ENCODE measurements at regions not wholly inside any gene's neighbourhood (a gene's known extent, or its start where the extent isn't known, plus 50 kb on each side); places are given as distances from the start of the nearest gene placed in this dataset.
"Not testable (repeated sequence)": the region's sequence is repeated elsewhere in the genome, so short reads cannot be mapped to it uniquely, and the experiment has no call there.

DNA sequence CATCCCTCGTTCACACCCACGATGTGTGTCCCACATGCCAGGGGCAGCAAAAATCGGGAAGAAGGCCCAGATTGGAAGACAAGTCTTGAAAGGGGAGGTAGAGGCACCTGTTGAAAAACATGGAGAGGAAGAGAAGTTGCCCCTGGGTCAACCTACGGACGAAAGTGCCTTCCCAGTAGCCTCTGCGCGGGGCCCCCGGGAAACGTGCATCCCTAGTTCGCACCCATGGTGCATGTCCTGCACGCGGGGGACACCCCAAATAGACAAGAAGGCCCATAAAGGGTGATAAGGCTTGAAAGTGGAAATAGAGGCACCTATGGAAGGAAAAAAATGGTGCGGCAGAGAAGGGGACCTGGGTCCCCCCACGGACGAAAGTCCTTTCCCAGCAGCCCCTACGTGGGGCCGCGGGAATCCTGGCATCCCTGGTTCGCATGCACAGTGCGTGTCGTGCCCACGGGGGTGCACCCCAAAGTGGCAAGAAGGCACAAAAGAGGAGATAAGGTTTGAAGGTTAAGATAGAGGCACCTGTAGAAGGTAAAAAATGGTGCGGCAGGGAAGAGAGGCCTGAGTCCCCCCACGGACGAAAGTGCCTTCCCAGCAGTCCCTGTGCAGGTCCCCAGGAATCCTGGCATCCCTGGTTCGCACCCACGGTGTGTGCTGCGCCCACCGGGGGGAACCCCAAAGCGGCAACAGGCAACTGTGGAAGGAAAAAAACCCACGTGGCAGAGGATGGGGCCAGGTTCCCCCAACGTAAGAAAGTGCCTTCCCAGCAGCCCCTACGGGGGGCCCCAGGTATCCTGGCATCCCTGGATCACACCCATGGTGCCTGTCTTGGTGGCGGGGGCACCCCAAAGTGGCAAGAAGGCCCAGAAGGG, 278.3 kb downstream of the ALG10 start:
- H3K9ac ChIP-seq (ENCODE audit: low read length), result no peak overlapping the region
- no peak for DNase-seq (ENCODE audit: low read depth)
- H3K27me3 ChIP-seq (replicated peaks; ENCODE audit: control insufficient read depth, insufficient read depth, low read length), result no peaks in the 10 kb centered on the region
- no peaks in the 10 kb centered on the region for H3K36me3 ChIP-seq (ENCODE audit: control insufficient read depth, insufficient read depth, low read length, severe bottlenecking)
- no peaks in the 10 kb centered on the region for H3K9me3 ChIP-seq (ENCODE audit: control insufficient read depth, low read length)
- H3K4me1 ChIP-seq (ENCODE audit: control insufficient read depth, insufficient read depth, low read length), result no peaks in the 10 kb centered on the region
- H3K4me3 ChIP-seq (ENCODE audit: low read length), result no peak overlapping the region

DNA sequence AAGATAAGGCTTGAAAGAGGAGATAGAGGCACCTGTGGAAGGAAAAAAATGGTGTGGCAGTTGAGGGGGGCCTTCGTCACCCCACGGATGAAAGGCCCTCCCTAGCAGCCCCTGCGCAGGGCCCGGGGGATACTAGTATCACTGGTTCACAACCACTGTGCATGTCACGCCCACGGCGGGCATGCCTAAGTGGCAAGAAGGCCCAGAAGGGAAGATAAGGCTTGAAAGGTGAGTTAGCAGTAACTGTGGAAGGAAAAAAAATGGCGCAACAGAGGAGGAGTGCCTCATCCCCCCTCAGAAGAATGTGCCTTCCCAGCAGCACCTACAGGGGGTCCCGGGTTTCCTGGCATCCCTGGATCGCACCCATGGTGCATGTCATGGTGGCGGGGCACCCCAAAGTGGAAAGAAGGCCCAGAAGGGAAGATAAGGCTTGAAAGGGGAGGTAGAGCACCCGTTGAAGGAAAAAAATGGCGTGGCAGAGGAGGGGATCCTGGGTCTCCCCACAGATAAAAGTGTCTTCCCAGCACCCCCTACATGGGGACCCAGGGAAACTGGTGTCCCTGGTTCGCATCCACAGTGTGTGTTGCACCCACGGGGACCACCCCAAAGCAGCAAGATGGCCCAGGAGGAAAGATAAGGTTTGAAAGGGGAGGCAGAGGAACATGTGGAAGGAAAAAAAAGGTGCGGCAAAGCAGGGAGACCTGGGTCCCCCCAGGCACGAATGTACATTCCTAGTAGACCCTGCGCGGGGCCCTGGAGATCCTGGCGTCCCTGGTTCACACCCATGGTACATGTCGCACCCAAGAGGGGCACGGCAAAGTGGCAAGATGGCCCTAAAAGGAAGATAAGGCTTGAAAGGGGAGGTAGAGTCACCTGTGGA, 279.2 kb downstream of the ALG10 start:
- H3K4me1 ChIP-seq (ENCODE audit: control insufficient read depth, insufficient read depth, low read length), result no peaks in the 10 kb centered on the region
- H3K9me3 ChIP-seq (ENCODE audit: control insufficient read depth, low read length), result no peaks in the 10 kb centered on the region
- no peaks in the 10 kb centered on the region for H3K27me3 ChIP-seq (replicated peaks; ENCODE audit: control insufficient read depth, insufficient read depth, low read length)
- no peak overlapping the region for H3K9ac ChIP-seq (ENCODE audit: low read length)
- no peak overlapping the region for H3K4me3 ChIP-seq (ENCODE audit: low read length)
- no peaks in the 10 kb centered on the region for H3K36me3 ChIP-seq (ENCODE audit: control insufficient read depth, insufficient read depth, low read length, severe bottlenecking)
- no peak for DNase-seq (ENCODE audit: low read depth)

DNA sequence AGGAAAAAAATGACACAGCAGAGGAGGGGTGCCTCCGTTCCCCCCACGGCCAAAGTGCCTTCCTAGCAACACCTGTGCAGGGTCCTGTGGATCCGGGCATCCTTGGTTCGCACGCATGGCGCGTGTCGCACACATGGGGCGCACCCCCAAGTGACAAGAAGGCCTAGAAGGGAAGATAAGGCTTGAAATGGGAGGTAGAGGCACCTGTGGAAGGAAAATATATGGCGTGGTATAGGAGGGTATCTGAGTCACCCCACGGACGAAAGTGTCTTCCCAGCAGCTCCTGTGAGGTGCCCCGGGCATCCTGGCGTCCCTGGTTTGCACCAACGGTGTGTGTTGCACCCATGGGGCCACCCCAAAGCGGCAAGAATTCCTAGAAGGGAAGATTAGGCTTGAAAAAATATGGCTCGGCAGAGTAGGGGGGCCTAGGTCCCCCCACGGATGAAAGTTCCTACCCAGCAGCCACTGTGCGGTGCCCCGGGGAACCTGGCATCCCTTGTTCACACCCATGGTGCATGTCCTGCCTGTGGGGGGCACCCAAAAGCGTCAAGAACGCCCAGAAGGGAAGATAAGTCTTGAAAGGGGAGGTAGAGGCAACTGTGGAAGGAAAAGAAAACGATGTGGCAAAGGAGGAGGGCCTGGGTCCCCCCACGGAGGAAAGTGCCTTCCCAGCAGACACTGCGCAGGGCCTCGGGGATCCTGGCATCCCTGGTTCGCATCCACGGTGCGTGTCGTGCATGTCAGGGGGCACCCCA, 280.0 kb downstream of the ALG10 start:
- H3K9me3 ChIP-seq (ENCODE audit: control insufficient read depth, low read length), result no peaks in the 10 kb centered on the region
- no peak overlapping the region for H3K9ac ChIP-seq (ENCODE audit: low read length)
- H3K4me3 ChIP-seq (ENCODE audit: low read length), result no peak overlapping the region
- no peaks in the 10 kb centered on the region for H3K36me3 ChIP-seq (ENCODE audit: control insufficient read depth, insufficient read depth, low read length, severe bottlenecking)
- no peaks in the 10 kb centered on the region for H3K27me3 ChIP-seq (replicated peaks; ENCODE audit: control insufficient read depth, insufficient read depth, low read length)
- no peak for DNase-seq (ENCODE audit: low read depth)
- no peaks in the 10 kb centered on the region for H3K4me1 ChIP-seq (ENCODE audit: control insufficient read depth, insufficient read depth, low read length)

DNA sequence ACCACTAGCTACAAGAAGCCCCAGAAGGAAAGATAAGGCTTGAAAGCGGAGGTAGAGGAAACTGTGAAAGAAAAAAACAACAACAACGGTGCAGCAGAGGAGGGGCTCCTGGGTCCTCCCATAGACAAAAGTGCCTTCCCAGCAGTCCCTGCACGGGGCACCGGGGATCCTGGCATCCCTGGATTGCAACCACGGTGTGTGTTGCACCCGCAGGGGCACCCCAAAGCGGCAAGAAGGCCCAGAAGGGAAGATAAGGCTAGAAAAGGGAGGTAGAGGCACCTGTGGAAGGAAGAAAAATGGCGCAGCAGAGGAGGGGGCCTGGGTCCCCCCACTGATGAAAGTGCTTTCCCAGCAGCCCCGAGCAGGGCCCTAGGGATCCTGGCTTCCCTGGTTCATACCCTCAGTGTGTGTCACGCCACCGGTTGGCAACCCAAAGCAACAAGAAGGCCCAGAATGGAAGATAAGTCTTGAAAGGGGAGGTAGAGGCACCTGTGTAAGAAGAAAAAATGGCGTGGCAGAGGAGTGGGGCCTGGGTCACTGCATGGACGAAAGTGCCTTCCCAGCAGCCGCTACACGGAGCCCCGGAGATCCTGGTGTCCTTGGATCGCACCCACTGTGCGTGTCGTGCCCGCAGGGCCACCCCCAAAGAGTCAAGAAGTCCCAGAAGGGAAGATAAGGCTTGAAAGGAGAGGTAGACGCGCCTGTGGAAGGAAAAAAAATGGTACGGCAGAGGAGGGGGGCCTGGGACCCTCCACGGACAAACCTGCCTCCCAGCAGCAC, 281.0 kb downstream of the ALG10 start:
- Histone ChIP-seq H3K27me3 (replicated peaks; ENCODE audit: control insufficient read depth, insufficient read depth, low read length) (no peaks in the 10 kb centered on the region), H3K4me1 (ENCODE audit: control insufficient read depth, insufficient read depth, low read length) (no peaks in the 10 kb centered on the region), H3K4me3 (ENCODE audit: low read length) (no peak overlapping the region), H3K36me3 (ENCODE audit: control insufficient read depth, insufficient read depth, low read length, severe bottlenecking) (no peaks in the 10 kb centered on the region), H3K9ac (ENCODE audit: low read length) (no peak overlapping the region), H3K9me3 (ENCODE audit: control insufficient read depth, low read length) (no peaks in the 10 kb centered on the region)
- DNase-seq (ENCODE audit: low read depth), result no peak

DNA sequence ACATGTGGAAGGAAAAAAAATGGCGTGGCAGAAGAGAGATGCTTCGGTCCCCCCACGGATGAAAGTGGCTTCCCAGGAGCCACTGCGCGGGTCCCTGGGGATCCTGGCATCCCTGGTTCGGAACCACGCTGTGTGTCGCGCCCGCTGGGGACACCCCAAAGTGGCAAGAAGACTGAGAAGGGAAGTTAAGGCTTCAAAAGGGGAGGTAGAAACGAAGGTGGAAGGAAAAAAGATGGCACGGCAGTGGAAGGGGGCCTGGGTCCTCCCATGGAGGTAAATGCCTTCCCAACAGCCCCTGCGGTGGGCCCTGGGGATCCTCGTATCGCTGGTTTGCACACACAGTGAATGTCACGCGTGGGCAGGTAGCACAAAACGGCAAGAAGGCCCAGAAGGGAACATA, 281.7 kb downstream of the ALG10 start:
- Histone ChIP-seq H3K4me3 (ENCODE audit: low read length) (no peak overlapping the region), H3K9ac (ENCODE audit: low read length) (no peak overlapping the region), H3K9me3 (ENCODE audit: control insufficient read depth, low read length) (no peaks in the 10 kb centered on the region), H3K36me3 (ENCODE audit: control insufficient read depth, insufficient read depth, low read length, severe bottlenecking) (no peaks in the 10 kb centered on the region), H3K27me3 (replicated peaks; ENCODE audit: control insufficient read depth, insufficient read depth, low read length) (no peaks in the 10 kb centered on the region), H3K4me1 (ENCODE audit: control insufficient read depth, insufficient read depth, low read length) (no peaks in the 10 kb centered on the region)
- no peak for DNase-seq (ENCODE audit: low read depth)

DNA sequence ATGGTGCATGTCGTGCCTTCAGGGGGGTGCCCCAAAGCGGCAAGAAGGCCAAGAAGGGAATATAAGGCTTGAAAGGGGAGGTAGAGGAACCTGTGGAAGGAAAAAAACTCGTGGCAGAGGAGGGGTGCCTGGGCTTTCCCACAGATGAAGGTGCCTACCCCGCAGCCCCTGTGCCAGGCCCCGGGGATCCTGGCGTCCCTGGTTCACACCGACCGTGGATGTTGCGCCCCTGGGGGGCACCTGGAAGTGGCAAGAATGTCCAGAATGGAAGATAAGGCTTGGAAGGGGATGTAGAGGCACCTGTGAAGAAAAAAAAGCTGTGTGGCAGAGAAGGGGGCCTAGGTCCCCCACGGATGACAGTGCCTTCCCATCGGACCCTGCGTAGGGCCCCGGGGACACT, 282.2 kb downstream of the ALG10 start:
- Histone ChIP-seq H3K9ac (ENCODE audit: low read length) (no peak overlapping the region), H3K36me3 (ENCODE audit: control insufficient read depth, insufficient read depth, low read length, severe bottlenecking) (no peaks in the 10 kb centered on the region), H3K4me3 (ENCODE audit: low read length) (no peak overlapping the region), H3K27me3 (replicated peaks; ENCODE audit: control insufficient read depth, insufficient read depth, low read length) (no peaks in the 10 kb centered on the region), H3K9me3 (ENCODE audit: control insufficient read depth, low read length) (no peaks in the 10 kb centered on the region), H3K4me1 (ENCODE audit: control insufficient read depth, insufficient read depth, low read length) (no peaks in the 10 kb centered on the region)
- DNase-seq (ENCODE audit: low read depth), result no peak

DNA sequence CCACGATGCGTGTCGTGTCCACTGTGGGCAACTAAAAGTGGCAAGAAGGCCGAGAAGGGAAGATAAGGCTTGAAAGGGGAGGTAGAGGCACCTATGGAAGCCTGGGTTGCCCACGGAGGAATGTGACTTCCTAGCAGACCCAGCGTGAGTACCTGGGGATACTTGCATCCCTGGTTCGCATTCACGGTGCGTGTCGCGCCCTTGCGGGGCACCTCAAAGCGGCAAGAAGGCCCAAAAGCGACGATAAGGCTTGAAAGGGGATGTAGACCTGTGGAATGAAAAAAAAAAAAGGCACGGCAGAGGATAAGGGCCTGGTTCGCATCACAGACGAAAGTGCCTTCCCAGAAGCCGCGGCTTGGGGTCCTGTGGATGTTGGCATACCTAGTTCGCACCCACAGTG, 282.9 kb downstream of the ALG10 start:
- no peak overlapping the region for H3K4me3 ChIP-seq (ENCODE audit: low read length)
- no peaks in the 10 kb centered on the region for H3K4me1 ChIP-seq (ENCODE audit: control insufficient read depth, insufficient read depth, low read length)
- H3K9me3 ChIP-seq (ENCODE audit: control insufficient read depth, low read length), result no peaks in the 10 kb centered on the region
- no peak for DNase-seq (ENCODE audit: low read depth)
- no peaks in the 10 kb centered on the region for H3K27me3 ChIP-seq (replicated peaks; ENCODE audit: control insufficient read depth, insufficient read depth, low read length)
- H3K9ac ChIP-seq (ENCODE audit: low read length), result no peak overlapping the region
- H3K36me3 ChIP-seq (ENCODE audit: control insufficient read depth, insufficient read depth, low read length, severe bottlenecking), result no peaks in the 10 kb centered on the region

DNA sequence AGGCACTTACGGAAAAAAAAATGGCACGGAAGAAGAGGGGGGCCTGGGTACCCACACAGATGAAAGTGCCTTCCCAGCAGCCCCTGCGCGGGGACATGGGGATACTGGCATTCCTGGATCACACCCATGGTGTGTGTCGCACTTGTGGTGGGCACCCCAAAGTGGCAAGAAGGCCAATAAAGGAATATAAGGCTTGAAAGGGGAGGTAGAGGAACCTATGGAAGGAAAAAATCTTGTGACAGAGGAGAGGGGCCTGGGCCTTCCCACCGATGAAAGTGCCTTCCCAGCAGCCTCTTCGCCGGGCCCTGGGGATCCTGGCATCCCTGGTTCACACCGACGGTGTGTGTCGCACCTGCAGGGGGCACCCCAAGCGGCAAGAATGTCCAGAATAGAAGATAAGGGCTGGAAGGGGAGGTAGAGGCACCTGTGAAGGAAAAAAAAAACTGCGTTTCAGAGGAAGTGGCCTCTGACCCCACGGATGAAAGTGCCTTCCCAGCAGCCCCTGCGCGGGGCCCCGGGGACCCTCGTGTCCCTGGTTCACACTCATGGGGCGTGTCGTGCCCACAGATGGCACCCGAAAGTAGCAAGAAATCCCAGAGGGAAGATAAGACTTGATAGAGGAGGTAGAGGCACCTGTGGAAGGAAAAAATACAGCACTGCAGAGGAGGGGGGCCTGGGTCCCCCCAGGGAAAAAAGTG, 284.0 kb downstream of the ALG10 start:
- Histone ChIP-seq H3K27me3 (replicated peaks; ENCODE audit: control insufficient read depth, insufficient read depth, low read length) (no peaks in the 10 kb centered on the region), H3K4me3 (ENCODE audit: low read length) (no peak overlapping the region), H3K9me3 (ENCODE audit: control insufficient read depth, low read length) (no peaks in the 10 kb centered on the region), H3K9ac (ENCODE audit: low read length) (no peak overlapping the region), H3K36me3 (ENCODE audit: control insufficient read depth, insufficient read depth, low read length, severe bottlenecking) (no peaks in the 10 kb centered on the region), H3K4me1 (ENCODE audit: control insufficient read depth, insufficient read depth, low read length) (no peaks in the 10 kb centered on the region)
- DNase-seq (ENCODE audit: low read depth), result no peak

DNA sequence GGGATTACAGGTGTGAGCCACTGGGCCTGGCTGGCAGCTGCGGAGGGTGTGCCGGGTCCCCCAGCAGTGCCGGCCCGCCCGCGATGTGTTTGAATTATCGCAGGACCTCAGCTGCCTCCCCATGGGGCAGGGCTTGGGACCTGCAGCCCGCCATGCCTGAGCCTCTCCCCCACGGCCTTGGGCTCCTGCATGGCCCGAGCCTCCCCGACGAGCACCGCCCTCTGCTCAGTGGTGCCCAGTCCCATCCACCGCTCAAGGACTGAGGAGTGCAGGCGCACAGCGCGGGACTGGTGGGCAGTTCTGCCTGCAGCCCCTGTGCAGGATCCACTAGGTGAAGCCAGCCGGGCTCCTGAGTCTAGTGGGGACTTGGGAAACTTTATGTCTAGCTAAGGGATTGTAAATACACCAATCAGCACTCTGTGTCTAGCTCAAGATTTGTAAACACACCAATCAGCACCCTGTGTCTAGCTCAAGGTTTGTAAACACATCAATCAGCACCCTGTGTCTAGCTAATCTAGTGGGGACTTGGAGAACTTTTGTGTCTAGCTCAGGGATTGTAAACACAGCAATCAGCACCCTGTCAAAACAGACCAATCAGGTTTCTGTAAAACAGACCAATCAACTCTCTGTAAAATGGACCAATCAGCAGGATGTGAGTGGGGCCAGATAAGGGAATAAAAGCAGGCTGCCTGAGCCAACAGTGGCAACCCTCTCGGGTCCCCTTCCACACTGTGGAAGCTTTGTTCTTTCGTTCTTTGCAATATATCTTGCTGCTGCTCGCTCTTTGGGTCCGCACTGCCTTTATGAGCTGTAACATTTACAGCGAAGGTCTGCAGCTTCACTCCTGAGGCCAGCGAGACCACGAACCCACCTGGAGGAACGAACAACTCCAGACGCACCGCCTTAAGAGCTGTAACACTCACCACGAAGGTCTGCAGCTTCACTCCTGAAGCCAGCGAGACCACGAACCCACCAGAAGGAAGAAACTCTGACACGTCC, 287.8 kb downstream of the ALG10 start:
- not testable (repeated sequence) for H3K27me3 ChIP-seq (replicated peaks; ENCODE audit: control insufficient read depth, insufficient read depth, low read length); H3K9ac ChIP-seq (ENCODE audit: low read length); H3K4me1 ChIP-seq (ENCODE audit: control insufficient read depth, insufficient read depth, low read length); H3K9me3 ChIP-seq (ENCODE audit: control insufficient read depth, low read length); H3K36me3 ChIP-seq (ENCODE audit: control insufficient read depth, insufficient read depth, low read length, severe bottlenecking); H3K4me3 ChIP-seq (ENCODE audit: low read length); DNase-seq (ENCODE audit: low read depth)

Measured in adipocyte (in vitro differentiated cells).